Astrocyte (in vitro differentiated cells and primary cell): ENCODE measurements at regions not wholly inside any gene's neighbourhood (a gene's known extent, or its start where the extent isn't known, plus 50 kb on each side); places are given as distances from the start of the nearest gene placed in this dataset.
A peak's percentile ranks its signal among the peaks of the same experiment; 100 is the strongest.

Experiments
- DNase-seq: peaks from one replicate; pipeline ENCODE4 v3.0.0-alpha.2; 2010; ENCODE audit warnings: low read depth
- FAIRE-seq: peaks from 2 replicates; lab custom pipeline; 2011; peaks lifted over from hg19 to GRCh38; lab: Jason Lieb, UNC
- H2AFZ ChIP-seq: 2 replicates; pipeline ENCODE4 v1.6.0; 2012; ENCODE audit warnings: low read depth, low read length, inconsistent platforms
- H3K27ac ChIP-seq: 2 replicates; pipeline ENCODE4 v1.5.1; 2011; ENCODE audit warnings: low read depth, low read length, inconsistent platforms
- H3K27me3 ChIP-seq: 2 replicates; pipeline ENCODE4 v1.6.0; 2011; ENCODE audit warnings: low read length, inconsistent platforms; ENCODE audit not compliant: insufficient read depth
- H3K36me3 ChIP-seq: 2 replicates; pipeline ENCODE4 v1.5.1; 2011; ENCODE audit warnings: low read length, inconsistent platforms; ENCODE audit not compliant: insufficient read depth
- H3K4me1 ChIP-seq: 2 replicates; pipeline ENCODE4 v1.5.1; 2011; ENCODE audit warnings: low read length, inconsistent platforms; ENCODE audit not compliant: insufficient read depth
- H3K4me2 ChIP-seq: 2 replicates; pipeline ENCODE4 v1.6.0; 2012; ENCODE audit warnings: low read length, inconsistent platforms
- H3K4me3 ChIP-seq: 2 replicates; pipeline ENCODE4 v1.5.1; 2011; ENCODE audit warnings: low read depth, mild to moderate bottlenecking, low read length, inconsistent platforms; ENCODE audit not compliant: insufficient read depth
- H3K79me2 ChIP-seq: 2 replicates; pipeline ENCODE4 v1.6.0; 2012; ENCODE audit warnings: mild to moderate bottlenecking, low read length, inconsistent platforms; ENCODE audit not compliant: insufficient read depth
- H3K9ac ChIP-seq: 2 replicates; pipeline ENCODE4 v1.6.0; 2012; ENCODE audit warnings: mild to moderate bottlenecking, low read length, inconsistent platforms
- H3K9me3 ChIP-seq: 2 replicates; pipeline ENCODE4 v1.5.1; 2012; ENCODE audit warnings: low read depth, mild to moderate bottlenecking, low read length, inconsistent platforms; ENCODE audit not compliant: insufficient read depth
- H4K20me1 ChIP-seq: 2 replicates; pipeline ENCODE4 v1.6.0; 2012; ENCODE audit warnings: low read length, inconsistent platforms; ENCODE audit not compliant: insufficient read depth
- H3K27ac Mint-ChIP-seq: one replicate; pipeline ENCODE4 v1.8.0; 2021; ENCODE audit warnings: mild to moderate bottlenecking, mixed read lengths; ENCODE audit not compliant: unreplicated experiment
- H3K27me3 Mint-ChIP-seq: one replicate; pipeline ENCODE4 v1.8.0; 2021; ENCODE audit warnings: low read depth, mixed read lengths; ENCODE audit not compliant: unreplicated experiment
- H3K36me3 Mint-ChIP-seq: one replicate; pipeline ENCODE4 v1.8.0; 2021; ENCODE audit warnings: low read depth, mixed read lengths; ENCODE audit not compliant: unreplicated experiment
- H3K4me1 Mint-ChIP-seq: one replicate; pipeline ENCODE4 v1.8.0; 2021; ENCODE audit warnings: low read depth, mixed read lengths; ENCODE audit not compliant: unreplicated experiment
- H3K4me3 Mint-ChIP-seq: one replicate; pipeline ENCODE4 v1.8.0; 2021; ENCODE audit warnings: mild to moderate bottlenecking, moderate library complexity, mixed read lengths; ENCODE audit not compliant: unreplicated experiment
- H3K9me3 Mint-ChIP-seq: one replicate; pipeline ENCODE4 v1.8.0; 2021; ENCODE audit warnings: mild to moderate bottlenecking, mixed read lengths; ENCODE audit not compliant: unreplicated experiment
- EZH2 ChIP-seq: IDR thresholded peaks from 2 replicates; pipeline ENCODE4 v1.6.1; 2012; ENCODE audit warnings: mild to moderate bottlenecking, low read length, inconsistent platforms; ENCODE audit not compliant: insufficient read depth
- TF ChIP-seq, protein P1 (sequence below): IDR thresholded peaks from 2 replicates; pipeline ENCODE4 v1.5.1; 2011; ENCODE audit warnings: low read depth, mild to moderate bottlenecking, inconsistent platforms, low read length, moderate library complexity; ENCODE audit not compliant: insufficient read depth

DNA sequence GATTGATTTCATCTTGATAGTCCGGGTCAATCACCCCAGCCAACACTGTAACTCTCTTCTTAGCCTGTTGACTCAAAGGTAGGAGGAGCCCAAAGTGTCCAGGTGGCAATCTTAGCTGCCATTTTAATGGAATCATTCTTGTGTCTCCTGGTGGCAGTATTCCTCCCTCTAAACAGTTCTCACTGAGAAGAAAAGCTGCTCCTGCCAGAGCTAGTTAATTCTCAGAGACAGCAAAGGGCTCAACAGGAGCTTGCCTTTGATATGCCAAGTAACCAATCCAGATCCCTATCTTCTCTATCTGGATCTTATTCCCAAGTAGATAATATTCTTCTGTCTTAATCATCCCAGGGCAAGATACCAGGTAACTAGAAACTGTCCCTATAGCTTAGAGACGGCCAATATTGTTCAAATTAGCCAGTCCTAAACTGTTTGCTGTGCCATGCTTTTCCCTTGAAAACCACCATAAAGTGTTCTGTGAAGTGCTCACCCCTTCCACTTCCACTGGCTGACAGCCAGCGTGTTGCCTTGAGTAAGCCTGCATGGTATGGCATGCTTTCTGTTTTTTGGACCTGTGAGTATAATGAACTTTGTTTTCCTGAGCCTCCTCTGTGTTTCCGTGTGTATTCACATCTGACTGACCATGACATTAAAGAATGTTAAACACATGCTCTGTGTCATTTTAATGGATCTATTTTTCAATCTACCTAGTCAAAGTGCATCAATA, 463.7 kb upstream of the SLITRK5 start:
- Mint-ChIP-seq H3K27ac (no peak overlapping the region), H3K36me3 (no peaks in the 10 kb centered on the region), H3K9me3 (no peaks in the 10 kb centered on the region), H3K4me3 (no peak overlapping the region), H3K27me3 (no peaks in the 10 kb centered on the region), H3K4me1 (no peaks in the 10 kb centered on the region)
- no peak overlapping the region for H3K27ac ChIP-seq
- no peaks in the 10 kb centered on the region for H3K36me3 ChIP-seq
- no peak overlapping the region for H3K4me2 ChIP-seq
- no peaks in the 10 kb centered on the region for H3K9me3 ChIP-seq
- DNase-seq (no peak), FAIRE-seq (no peak)
- no peak overlapping the region for H3K4me3 ChIP-seq
- no peak overlapping the region for H2AFZ ChIP-seq
- no peaks in the 10 kb centered on the region for H4K20me1 ChIP-seq
- H3K27me3 ChIP-seq, result no peaks in the 10 kb centered on the region
- no peak for TF ChIP-seq EZH2
- TF ChIP-seq, protein P1, sequence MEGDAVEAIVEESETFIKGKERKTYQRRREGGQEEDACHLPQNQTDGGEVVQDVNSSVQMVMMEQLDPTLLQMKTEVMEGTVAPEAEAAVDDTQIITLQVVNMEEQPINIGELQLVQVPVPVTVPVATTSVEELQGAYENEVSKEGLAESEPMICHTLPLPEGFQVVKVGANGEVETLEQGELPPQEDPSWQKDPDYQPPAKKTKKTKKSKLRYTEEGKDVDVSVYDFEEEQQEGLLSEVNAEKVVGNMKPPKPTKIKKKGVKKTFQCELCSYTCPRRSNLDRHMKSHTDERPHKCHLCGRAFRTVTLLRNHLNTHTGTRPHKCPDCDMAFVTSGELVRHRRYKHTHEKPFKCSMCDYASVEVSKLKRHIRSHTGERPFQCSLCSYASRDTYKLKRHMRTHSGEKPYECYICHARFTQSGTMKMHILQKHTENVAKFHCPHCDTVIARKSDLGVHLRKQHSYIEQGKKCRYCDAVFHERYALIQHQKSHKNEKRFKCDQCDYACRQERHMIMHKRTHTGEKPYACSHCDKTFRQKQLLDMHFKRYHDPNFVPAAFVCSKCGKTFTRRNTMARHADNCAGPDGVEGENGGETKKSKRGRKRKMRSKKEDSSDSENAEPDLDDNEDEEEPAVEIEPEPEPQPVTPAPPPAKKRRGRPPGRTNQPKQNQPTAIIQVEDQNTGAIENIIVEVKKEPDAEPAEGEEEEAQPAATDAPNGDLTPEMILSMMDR, result no peak
- no peak overlapping the region for H3K9ac ChIP-seq
- H3K4me1 ChIP-seq, result no peaks in the 10 kb centered on the region
- H3K79me2 ChIP-seq, result no peaks in the 10 kb centered on the region

DNA sequence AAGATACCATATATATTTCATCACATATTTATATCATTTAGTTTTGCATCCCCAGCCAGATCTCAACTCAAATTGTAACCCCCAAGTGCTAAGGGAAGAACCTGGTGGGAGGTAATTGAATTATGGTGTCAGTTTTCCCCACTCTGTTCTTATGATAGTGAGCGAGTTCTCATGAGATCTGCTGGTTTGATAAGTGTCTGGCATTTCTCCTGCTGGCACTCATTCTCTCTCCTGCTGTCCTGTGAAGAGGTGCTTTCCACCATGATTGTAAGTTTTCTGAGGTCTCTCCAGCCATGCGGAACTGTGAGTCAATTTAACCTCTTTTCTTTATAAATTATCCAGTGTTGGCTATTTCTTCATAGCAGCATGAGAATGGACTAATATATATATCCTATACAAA, 462.5 kb upstream of the SLITRK5 start:
- no peak overlapping the region for H3K27ac ChIP-seq
- no peaks in the 10 kb centered on the region for H3K9me3 ChIP-seq
- no peaks in the 10 kb centered on the region for H4K20me1 ChIP-seq
- Mint-ChIP-seq H3K4me1 (no peaks in the 10 kb centered on the region), H3K27me3 (no peaks in the 10 kb centered on the region), H3K9me3 (no peaks in the 10 kb centered on the region), H3K27ac (no peak overlapping the region), H3K36me3 (no peaks in the 10 kb centered on the region), H3K4me3 (no peak overlapping the region)
- no peak for TF ChIP-seq EZH2
- TF ChIP-seq, protein P1, result no peak
- H2AFZ ChIP-seq, result no peak overlapping the region
- DNase-seq (no peak), FAIRE-seq (no peak)
- H3K4me1 ChIP-seq, result no peaks in the 10 kb centered on the region
- no peak overlapping the region for H3K4me3 ChIP-seq
- no peaks in the 10 kb centered on the region for H3K79me2 ChIP-seq
- no peaks in the 10 kb centered on the region for H3K27me3 ChIP-seq
- H3K9ac ChIP-seq, result no peak overlapping the region
- H3K36me3 ChIP-seq, result no peaks in the 10 kb centered on the region
- H3K4me2 ChIP-seq, result no peak overlapping the region

DNA sequence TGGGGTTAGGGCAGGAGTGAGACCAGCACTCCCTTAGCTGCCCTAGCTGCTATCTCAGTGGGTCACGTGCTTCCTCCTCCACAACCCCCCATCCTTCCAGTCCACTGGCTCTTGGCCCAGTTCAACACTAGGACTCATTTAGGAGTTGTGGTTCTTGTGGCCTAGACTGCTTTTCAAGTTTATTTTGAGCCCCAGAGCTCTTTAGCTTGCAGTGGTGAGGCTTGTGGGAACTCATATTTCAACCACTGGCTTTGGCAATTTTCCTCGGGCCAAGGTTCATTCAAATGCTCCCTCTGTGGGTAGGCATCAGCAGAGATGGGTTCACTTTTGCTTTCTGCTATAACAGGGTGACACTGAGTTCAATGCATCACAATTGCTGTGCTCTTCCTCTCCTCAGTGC, 436.2 kb upstream of the SLITRK5 start:
- H3K27ac ChIP-seq, result no peak overlapping the region
- H3K36me3 ChIP-seq, result no peaks in the 10 kb centered on the region
- H3K4me3 ChIP-seq, result no peak overlapping the region
- H3K79me2 ChIP-seq, result no peaks in the 10 kb centered on the region
- TF ChIP-seq, protein P1, result no peak
- TF ChIP-seq EZH2, result no peak
- peak; percentile 96 for DNase-seq
- no peaks in the 10 kb centered on the region for H3K27me3 Mint-ChIP-seq
- H3K9ac ChIP-seq, result no peak overlapping the region
- no peaks in the 10 kb centered on the region for H3K36me3 Mint-ChIP-seq
- peak overlapping the region; percentile 28 for H3K4me2 ChIP-seq
- H4K20me1 ChIP-seq, result no peaks in the 10 kb centered on the region
- no peak overlapping the region for H2AFZ ChIP-seq
- peaks cover 4% of the 10 kb centered on the region for H3K4me1 ChIP-seq
- no peak for FAIRE-seq
- no peaks in the 10 kb centered on the region for H3K9me3 ChIP-seq
- peaks cover 2% of the 10 kb centered on the region for H3K27me3 ChIP-seq
- peaks cover 9% of the 10 kb centered on the region for H3K4me1 Mint-ChIP-seq
- no peak overlapping the region for H3K4me3 Mint-ChIP-seq
- peaks cover 5% of the 10 kb centered on the region for H3K9me3 Mint-ChIP-seq
- no peak overlapping the region for H3K27ac Mint-ChIP-seq
